Ishikawa (cell line): ENCODE measurements at regions not wholly inside any gene's neighbourhood (a gene's known extent, or its start where the extent isn't known, plus 50 kb on each side); places are given as distances from the start of the nearest gene placed in this dataset.

Experiments
- CEBPB ChIP-seq: IDR thresholded peaks from 2 replicates; pipeline ENCODE4 v1.6.1; 2012
- CREB1 ChIP-seq: IDR thresholded peaks from 2 replicates; pipeline ENCODE4 v1.6.1; 2012; ENCODE audit warnings: low read depth
- EGR1 ChIP-seq: IDR thresholded peaks from 2 replicates; pipeline ENCODE4 v1.6.1; 2012
- EP300 ChIP-seq: IDR thresholded peaks from 2 replicates; pipeline ENCODE4 v1.6.1; 2012; ENCODE audit warnings: borderline replicate concordance
- FOXM1 ChIP-seq: IDR thresholded peaks from 2 replicates; pipeline ENCODE4 v1.6.1; 2012; ENCODE audit warnings: low read depth, borderline replicate concordance
- NFIC ChIP-seq: IDR thresholded peaks from 2 replicates; pipeline ENCODE4 v1.6.1; 2012
- RAD21 ChIP-seq: IDR thresholded peaks from 2 replicates; pipeline ENCODE4 v1.6.1; 2012; ENCODE audit warnings: low read depth
- TAF1 ChIP-seq: IDR thresholded peaks from 2 replicates; pipeline ENCODE4 v1.6.1; 2012; ENCODE audit warnings: low read depth, mild to moderate bottlenecking
- TCF12 ChIP-seq: IDR thresholded peaks from 2 replicates; pipeline ENCODE4 v1.6.1; 2012; ENCODE audit warnings: low read depth
- TEAD4 ChIP-seq: IDR thresholded peaks from 2 replicates; pipeline ENCODE4 v1.6.1; 2012
- YY1 ChIP-seq: IDR thresholded peaks from 2 replicates; pipeline ENCODE4 v1.6.1; 2012; ENCODE audit warnings: low read depth
- ZBTB7A ChIP-seq: IDR thresholded peaks from 2 replicates; pipeline ENCODE4 v1.6.1; 2012; ENCODE audit warnings: low read depth
- TF ChIP-seq, protein P1 (sequence below): IDR thresholded peaks from 2 replicates; pipeline ENCODE4 v1.6.1; 2012; ENCODE audit warnings: low read depth, mild to moderate bottlenecking
- TF ChIP-seq, protein P2 (sequence below): IDR thresholded peaks from 2 replicates; pipeline ENCODE4 v1.6.1; 2012
- TF ChIP-seq, protein P3 (sequence below): IDR thresholded peaks from 2 replicates; pipeline ENCODE4 v1.6.1; 2012

DNA sequence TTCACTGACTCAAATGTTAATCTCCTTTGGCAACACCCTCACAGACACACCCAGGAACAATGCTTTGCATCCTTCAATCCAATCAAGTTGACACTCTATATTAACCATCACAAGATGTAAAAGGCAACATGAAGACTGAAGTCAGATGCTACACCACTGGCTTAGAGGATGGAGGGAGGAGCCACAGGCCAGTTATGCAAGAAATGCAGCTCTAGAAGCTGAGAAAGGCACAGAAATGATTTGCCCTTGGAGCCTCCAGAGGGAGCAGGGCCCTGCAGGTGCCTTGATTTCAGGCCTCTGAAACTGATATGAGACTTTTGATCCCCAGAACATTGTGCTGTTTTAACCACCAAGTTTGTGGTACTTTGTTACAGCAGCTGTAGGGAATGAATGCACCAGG is 276.3 kb downstream of the KCNS3 start:
- TF ChIP-seq NFIC (no peak), CEBPB (no peak), TAF1 (no peak), YY1 (no peak), RAD21 (no peak), TEAD4 (no peak), FOXM1 (no peak), EGR1 (no peak), EP300 (no peak), CREB1 (no peak), ZBTB7A (no peak), TCF12 (no peak)
- TF ChIP-seq, protein P1, sequence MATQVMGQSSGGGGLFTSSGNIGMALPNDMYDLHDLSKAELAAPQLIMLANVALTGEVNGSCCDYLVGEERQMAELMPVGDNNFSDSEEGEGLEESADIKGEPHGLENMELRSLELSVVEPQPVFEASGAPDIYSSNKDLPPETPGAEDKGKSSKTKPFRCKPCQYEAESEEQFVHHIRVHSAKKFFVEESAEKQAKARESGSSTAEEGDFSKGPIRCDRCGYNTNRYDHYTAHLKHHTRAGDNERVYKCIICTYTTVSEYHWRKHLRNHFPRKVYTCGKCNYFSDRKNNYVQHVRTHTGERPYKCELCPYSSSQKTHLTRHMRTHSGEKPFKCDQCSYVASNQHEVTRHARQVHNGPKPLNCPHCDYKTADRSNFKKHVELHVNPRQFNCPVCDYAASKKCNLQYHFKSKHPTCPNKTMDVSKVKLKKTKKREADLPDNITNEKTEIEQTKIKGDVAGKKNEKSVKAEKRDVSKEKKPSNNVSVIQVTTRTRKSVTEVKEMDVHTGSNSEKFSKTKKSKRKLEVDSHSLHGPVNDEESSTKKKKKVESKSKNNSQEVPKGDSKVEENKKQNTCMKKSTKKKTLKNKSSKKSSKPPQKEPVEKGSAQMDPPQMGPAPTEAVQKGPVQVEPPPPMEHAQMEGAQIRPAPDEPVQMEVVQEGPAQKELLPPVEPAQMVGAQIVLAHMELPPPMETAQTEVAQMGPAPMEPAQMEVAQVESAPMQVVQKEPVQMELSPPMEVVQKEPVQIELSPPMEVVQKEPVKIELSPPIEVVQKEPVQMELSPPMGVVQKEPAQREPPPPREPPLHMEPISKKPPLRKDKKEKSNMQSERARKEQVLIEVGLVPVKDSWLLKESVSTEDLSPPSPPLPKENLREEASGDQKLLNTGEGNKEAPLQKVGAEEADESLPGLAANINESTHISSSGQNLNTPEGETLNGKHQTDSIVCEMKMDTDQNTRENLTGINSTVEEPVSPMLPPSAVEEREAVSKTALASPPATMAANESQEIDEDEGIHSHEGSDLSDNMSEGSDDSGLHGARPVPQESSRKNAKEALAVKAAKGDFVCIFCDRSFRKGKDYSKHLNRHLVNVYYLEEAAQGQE, result no peak
- TF ChIP-seq, protein P2, sequence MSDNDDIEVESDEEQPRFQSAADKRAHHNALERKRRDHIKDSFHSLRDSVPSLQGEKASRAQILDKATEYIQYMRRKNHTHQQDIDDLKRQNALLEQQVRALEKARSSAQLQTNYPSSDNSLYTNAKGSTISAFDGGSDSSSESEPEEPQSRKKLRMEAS, result no peak
- TF ChIP-seq, protein P3, sequence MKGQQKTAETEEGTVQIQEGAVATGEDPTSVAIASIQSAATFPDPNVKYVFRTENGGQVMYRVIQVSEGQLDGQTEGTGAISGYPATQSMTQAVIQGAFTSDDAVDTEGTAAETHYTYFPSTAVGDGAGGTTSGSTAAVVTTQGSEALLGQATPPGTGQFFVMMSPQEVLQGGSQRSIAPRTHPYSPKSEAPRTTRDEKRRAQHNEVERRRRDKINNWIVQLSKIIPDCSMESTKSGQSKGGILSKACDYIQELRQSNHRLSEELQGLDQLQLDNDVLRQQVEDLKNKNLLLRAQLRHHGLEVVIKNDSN, result no peak

DNA sequence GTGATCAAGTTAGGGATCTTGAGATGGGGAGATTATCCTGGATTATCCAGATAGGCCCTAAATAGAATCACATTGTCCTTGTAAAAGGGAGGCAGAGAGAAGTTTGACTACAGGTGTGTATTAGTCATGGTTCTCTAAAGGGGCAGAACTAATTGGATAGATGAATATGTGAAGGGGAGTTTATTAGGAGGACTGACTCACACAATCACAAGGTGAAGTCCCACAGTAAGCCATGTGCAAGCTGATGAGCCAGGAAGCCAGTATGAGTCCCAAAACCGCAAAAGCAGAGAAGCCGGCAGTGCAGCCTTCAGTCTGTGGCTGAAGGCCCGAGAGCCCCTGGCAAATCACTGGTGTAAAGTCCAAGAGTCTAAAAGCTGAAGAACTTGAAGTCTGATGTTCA is 275.8 kb downstream of the KCNS3 start:
- TF ChIP-seq TEAD4 (no peak), EP300 (no peak), ZBTB7A (no peak), CEBPB (no peak), EGR1 (no peak), TAF1 (no peak), TCF12 (no peak), CREB1 (no peak), RAD21 (no peak), FOXM1 (no peak), YY1 (no peak), NFIC (no peak)
- TF ChIP-seq, protein P2, result no peak
- TF ChIP-seq, protein P3, result no peak
- TF ChIP-seq, protein P1, result no peak

DNA sequence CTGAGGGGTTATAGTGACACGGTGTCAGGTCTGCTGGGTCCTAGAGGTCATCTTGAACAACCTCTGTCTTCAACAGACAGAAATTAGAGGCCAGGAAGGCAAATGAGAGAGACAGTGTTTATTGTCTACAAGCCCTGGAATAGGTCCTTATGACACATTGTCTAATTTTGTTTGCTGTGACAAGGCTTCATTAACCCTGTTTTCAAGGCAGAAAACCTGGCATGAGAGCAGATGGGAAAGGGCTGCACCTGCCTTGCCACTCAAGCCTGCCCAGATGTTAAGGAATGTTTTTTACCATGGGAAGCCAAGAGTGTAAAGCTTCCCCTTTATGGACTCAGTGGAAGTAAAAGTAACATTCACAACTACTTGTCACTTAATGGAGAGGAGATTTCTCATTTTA is 275.3 kb downstream of the KCNS3 start:
- TF ChIP-seq TEAD4 (no peak), CEBPB (no peak), EGR1 (no peak), NFIC (no peak), YY1 (no peak)
- TF ChIP-seq, protein P3, result no peak
- TF ChIP-seq, protein P1, result no peak
- TF ChIP-seq, protein P2, result no peak

DNA sequence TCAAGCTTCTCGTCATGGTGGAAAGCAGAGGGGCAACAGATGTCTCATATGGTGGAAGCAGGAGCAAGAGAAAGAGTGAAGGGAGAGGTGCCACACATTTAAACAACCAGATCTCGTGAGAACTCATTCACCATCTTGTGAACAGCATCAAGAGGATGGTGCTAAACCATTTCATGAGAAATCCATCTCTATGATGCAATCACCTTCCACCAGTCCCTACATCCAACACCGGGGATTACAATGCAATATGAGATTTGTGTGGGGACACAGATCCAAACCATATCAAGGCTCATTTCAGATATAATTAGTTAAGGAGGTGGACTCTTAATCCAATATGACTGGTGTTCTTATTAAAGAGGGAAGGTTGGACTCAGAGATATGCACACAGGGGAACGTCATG is 272.8 kb downstream of the KCNS3 start:
- TF ChIP-seq EP300 (no peak), FOXM1 (no peak), RAD21 (no peak), CREB1 (no peak), TCF12 (no peak), CEBPB (no peak), ZBTB7A (no peak), EGR1 (no peak), NFIC (no peak), TAF1 (no peak), TEAD4 (no peak), YY1 (no peak)
- TF ChIP-seq, protein P2, result no peak
- TF ChIP-seq, protein P1, result no peak
- TF ChIP-seq, protein P3, result no peak
